Islet precursor cell (in vitro differentiated cells): ENCODE measurements at regions not wholly inside any gene's neighbourhood (a gene's known extent, or its start where the extent isn't known, plus 50 kb on each side); places are given as distances from the start of the nearest gene placed in this dataset.
"Not testable (repeated sequence)": the region's sequence is repeated elsewhere in the genome, so short reads cannot be mapped to it uniquely, and the experiment has no call there.

Source experiments
- DNase-seq: peaks from one replicate; pipeline ENCODE4 v3.0.0-alpha.2; 2018

- DNase-seq = no peak
Measured at GRCh38 chr12:97801471-97802059, 339.0 kb downstream of the RMST start.

- DNase-seq = no peak
Measured at GRCh38 chr12:97805146-97805545, 342.5 kb downstream of the RMST start.

- no peak for DNase-seq
Measured at GRCh38 chr12:97813301-97813700, 350.7 kb downstream of the RMST start.

DNA sequence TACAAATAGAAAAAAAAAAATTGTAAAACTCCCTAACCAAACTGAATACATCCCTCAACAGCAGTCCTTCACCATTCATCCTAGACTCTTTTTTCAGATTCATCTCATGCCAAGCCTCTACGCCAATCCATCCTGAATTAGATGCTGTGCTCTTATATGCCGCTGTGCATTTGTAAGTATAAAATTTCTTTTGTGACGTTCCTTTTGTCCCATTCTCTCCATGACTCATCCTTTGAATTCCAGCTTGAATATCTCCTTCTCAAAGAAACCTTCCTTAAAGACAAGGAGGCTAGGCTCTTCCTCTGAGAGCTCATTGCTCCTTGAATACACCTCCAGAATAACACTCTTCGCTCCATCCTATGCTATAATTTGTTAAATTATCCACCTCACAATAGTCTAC lies 359.2 kb downstream of the RMST start:
- no peak for DNase-seq

DNA sequence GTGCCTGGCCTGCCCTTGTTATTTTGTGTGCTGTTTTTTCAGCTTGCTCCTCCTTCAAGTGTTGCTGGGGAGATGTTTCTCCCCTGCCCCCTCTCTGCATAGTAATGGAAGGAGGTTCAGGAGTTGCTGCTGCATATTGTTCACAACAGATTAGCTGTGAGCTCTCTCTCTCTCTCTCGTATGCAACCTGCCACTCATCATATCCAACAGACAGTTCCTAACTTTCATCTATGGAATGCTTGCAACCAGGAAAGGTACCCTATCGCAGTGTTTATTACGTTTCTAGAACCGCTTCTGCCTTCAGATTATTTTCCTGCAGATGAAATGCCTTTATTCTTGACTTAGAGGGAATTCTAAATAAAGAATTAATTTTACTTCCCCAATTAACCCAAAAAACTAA lies 372.9 kb downstream of the RMST start:
- no peak for DNase-seq

- DNase-seq = no peak
Measured at GRCh38 chr12:97837401-97837800, 374.8 kb downstream of the RMST start.

DNA sequence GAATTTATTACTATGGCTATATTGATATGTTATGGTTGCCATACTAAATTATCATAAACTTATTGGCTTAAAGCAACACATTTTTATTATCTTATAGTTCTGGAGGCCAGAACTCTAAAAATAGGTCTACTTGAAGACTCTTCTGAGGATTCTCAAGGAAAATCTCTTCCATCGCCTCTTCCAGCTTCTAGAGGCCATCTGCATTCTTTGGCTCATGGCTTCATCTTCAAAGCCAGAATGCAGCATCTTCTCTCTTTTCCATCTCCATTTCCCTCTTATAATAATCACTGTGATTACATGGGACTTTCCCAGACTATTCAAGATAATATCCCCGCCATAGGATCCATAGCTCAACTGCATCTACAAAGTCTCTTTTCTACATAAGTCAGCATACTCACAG lies 385.4 kb downstream of the RMST start:
- no peak for DNase-seq

- DNase-seq = no peak
Measured at GRCh38 chr12:97854477-97854876, 391.9 kb downstream of the RMST start.

DNA sequence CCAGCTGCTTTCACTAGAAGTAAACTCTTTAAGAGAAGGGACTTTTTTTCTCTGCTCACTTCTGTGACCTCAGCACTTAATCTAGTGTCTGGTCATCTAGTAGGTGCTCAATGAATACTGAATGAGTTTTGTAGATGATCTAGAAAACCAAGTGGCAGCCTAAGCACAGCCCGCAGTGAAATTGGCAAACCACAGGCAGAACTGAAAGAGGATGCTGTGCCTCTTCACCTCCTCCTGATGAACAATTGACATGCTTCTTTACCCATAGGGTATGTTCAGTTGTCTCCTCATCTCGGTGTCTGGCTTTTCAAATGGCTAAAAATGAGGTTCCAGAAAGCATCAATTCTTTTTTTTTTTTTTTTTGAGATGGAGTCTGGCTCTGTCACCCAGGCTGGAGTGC lies 399.5 kb downstream of the RMST start:
- no peak for DNase-seq

- peak; percentile 58 for DNase-seq
Measured at GRCh38 chr12:97875064-97875463, 412.5 kb downstream of the RMST start.

DNA sequence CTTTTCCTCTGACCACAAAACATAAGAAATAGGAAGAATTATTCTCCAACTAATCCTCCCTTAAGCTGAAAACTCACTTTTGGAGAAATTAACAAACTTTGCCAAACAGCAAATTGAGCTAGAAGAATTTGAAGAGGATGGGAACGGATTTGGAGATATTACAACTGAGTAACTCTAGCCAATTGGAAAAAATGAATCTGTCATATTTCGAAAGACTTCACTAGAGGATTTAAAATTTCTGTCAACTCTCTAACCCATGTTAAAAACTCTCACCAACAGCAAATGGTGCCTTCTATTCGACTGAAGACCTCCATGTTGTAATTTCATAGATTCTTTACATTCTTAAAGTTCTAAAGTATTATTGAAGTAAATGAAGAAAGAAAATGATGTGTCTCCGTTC lies 414.2 kb downstream of the RMST start:
- DNase-seq = no peak

- DNase-seq = no peak
Measured at GRCh38 chr12:97877404-97877803, 414.8 kb downstream of the RMST start.

- no peak for DNase-seq
Measured at GRCh38 chr12:97886511-97887176, 424.0 kb downstream of the RMST start.

DNA sequence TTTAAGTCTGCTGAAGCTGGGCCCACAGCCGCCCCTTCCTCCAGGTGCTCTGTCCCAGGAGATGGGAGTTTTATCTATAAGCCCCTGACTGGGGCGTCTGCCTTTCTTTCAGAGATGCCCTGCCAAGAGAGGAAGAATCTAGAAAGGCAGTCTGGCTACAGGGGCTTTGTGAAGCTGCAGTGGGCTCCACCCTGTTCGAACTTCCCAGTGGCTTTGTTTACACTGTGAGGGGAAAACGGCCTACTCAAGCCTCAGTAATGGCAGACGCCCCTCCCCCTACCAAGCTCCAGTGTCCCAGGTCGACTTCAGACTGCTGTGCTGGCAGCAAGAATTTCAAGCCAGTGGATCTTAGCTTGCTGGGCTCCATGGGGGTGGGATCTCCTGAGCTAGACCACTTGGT lies 435.3 kb downstream of the RMST start:
- not testable (repeated sequence) for DNase-seq

DNA sequence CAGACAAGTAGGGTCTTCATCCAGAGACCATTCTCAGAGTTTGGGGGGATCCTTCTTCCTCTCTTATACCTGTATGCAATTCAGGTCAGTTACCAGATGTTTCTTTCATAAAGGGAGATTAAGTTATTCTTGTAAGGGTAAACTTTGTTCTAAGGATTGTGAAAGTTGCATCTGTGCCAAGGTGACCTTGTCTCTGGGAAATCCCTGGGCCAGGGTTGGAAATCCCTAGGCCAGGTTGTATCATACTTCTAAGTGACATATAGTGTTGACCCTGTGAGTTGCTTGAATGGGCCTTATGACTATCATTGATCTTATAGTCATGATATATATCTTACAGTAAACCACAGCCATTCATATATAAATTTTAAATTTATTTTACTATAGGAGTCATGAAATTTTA lies 436.9 kb downstream of the RMST start:
- no peak for DNase-seq

- DNase-seq = no peak
Measured at GRCh38 chr12:97899956-97900355, 437.4 kb downstream of the RMST start.

GRCh38 chr12:97903356-97903755 lies 440.8 kb downstream of the RMST start:
- DNase-seq = no peak

DNA sequence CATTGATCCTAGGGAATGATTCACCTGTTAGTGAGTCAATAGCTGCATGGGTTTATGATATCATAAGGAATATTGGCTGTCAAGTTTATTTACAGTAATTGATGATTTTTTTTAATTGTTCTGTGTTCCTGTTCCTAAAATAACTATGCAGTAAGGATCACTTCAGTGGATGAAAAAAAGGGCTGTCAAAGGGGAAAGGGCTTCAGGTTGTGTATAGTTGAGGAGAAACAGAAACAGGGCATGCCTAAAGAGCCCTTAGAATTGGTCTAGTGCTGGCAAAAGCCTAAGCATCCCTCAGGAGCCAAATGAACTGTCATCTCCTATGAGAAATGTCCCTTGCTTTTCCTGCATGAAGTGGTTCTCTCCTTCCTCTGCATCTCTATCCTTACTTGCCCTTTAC lies 444.9 kb downstream of the RMST start:
- no peak for DNase-seq

- DNase-seq = no peak
Measured at GRCh38 chr12:97910559-97910958, 448.0 kb downstream of the RMST start.

GRCh38 chr12:97912943-97913342 lies 450.3 kb downstream of the RMST start:
- no peak for DNase-seq

- DNase-seq = peak; percentile 60
Measured at GRCh38 chr12:97921979-97922722, 459.5 kb downstream of the RMST start.

GRCh38 chr12:97923546-97923945 lies 460.9 kb downstream of the RMST start:
- DNase-seq = no peak

- peak; percentile 64 for DNase-seq
Measured at GRCh38 chr12:97924122-97924521, 461.5 kb downstream of the RMST start.

DNA sequence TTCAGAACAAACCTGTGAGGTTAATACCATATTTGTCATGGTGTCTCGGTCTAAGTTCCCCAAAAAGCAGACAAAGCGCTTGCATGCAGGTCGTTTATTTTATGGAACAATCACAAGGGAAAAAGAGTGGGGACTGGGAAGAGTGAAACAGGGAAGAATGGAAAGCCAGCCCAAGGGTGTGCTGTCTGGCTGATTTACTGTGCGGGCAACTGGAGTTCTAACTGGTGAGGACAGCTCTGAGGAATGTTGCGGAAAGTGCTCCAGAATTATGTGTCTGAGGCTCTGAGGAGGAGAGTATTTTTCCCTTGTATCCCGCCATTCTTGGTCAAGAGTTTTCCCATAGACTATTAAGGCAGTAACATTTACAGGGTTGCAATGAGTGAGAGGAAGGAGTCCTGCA lies 465.4 kb downstream of the RMST start:
- DNase-seq = peak; percentile 89
